LHCN-M2 (cell line): ENCODE measurements at regions not wholly inside any gene's neighbourhood (a gene's known extent, or its start where the extent isn't known, plus 50 kb on each side); places are given as distances from the start of the nearest gene placed in this dataset.

Experiments
- DNase-seq: peaks from one replicate; pipeline ENCODE4 v3.0.0-alpha.2; 2012; ENCODE audit warnings: low read depth

- no peak for DNase-seq
Observed at GRCh38 chr3:34779092-34779491, 860.2 kb upstream of the ARPP21 start.

GRCh38 chr3:34780294-34780693 lies 859.0 kb upstream of the ARPP21 start:
- no peak for DNase-seq

GRCh38 chr3:34780973-34781372 lies 858.4 kb upstream of the ARPP21 start:
- DNase-seq: peak; percentile 13

GRCh38 chr3:34782871-34783270 lies 856.5 kb upstream of the ARPP21 start:
- peak; percentile 80 for DNase-seq

- DNase-seq: peak; percentile 64
Observed at GRCh38 chr3:34783876-34784275, 855.4 kb upstream of the ARPP21 start.

- DNase-seq: peak; percentile 70
Observed at GRCh38 chr3:34793057-34793456, 846.3 kb upstream of the ARPP21 start.

GRCh38 chr3:34807611-34808010 lies 831.7 kb upstream of the ARPP21 start:
- no peak for DNase-seq

GRCh38 chr3:34808287-34808686 lies 831.0 kb upstream of the ARPP21 start:
- no peak for DNase-seq

GRCh38 chr3:34828847-34829246 lies 810.5 kb upstream of the ARPP21 start:
- no peak for DNase-seq

- no peak for DNase-seq
Observed at GRCh38 chr3:34832865-34833508, 806.3 kb upstream of the ARPP21 start.

- DNase-seq: peak; percentile 5
Observed at GRCh38 chr3:34837848-34838741, 801.2 kb upstream of the ARPP21 start.

GRCh38 chr3:34842706-34843480 lies 796.4 kb upstream of the ARPP21 start:
- peak; percentile 32 for DNase-seq

- no peak for DNase-seq
Observed at GRCh38 chr3:34844323-34844620, 795.1 kb upstream of the ARPP21 start.

GRCh38 chr3:34851137-34851536 lies 788.2 kb upstream of the ARPP21 start:
- no peak for DNase-seq

- DNase-seq: no peak
Observed at GRCh38 chr3:34852844-34853439, 786.4 kb upstream of the ARPP21 start.

GRCh38 chr3:34856081-34856947 lies 783.0 kb upstream of the ARPP21 start:
- peak; percentile 18 for DNase-seq

GRCh38 chr3:34858067-34858660 lies 781.2 kb upstream of the ARPP21 start:
- DNase-seq: no peak

GRCh38 chr3:34859746-34860145 lies 779.6 kb upstream of the ARPP21 start:
- DNase-seq: no peak

GRCh38 chr3:34862456-34862855 lies 776.9 kb upstream of the ARPP21 start:
- DNase-seq: no peak

GRCh38 chr3:34863485-34863884 lies 775.8 kb upstream of the ARPP21 start:
- no peak for DNase-seq

- no peak for DNase-seq
Observed at GRCh38 chr3:34864011-34864410, 775.3 kb upstream of the ARPP21 start.
